ENCODE measurements at regions not wholly inside any gene's neighbourhood (a gene's known extent, or its start where the extent isn't known, plus 50 kb on each side); places are given as distances from the start of the nearest gene placed in this dataset.
"Not testable (repeated sequence)": the region's sequence is repeated elsewhere in the genome, so short reads cannot be mapped to it uniquely, and the experiment has no call there.

DNA sequence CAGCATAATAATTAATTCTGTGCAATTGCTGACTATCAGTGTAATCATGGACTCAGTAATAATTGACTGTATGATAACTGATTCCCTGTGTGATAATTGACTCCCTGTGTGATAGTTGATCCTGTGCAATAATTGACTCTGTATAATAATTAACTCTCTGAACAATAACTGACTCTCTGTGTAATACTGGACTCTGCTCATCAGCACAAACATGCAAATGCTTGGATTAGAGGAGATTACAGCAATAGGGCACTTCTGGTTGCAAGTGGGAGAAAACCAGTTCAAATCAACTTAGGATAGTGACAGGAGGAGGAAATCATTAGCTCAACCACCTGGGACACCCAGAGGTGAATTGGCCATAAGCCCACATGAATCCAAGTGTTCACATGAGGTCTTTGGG, 582.1 kb downstream of the RBFOX1 start:
- DNase-seq, result no peak

DNA sequence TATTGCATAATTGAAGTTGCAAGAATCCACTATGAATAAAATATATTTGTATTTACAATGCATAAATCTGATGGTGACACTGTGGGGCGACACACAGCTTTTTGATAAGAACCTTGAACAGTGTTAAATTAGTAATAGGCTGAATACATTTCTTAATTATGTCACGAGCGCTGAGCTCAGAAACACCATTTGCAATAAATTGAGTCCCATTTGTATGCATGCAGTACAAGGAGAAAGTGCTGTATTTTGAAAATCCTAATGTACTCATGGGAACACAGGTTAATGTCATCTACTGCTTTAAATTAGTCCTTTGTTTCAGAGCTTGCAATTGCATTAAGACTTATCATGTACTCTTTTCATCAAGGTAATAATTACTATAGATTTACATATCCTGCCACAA, 579.5 kb downstream of the RBFOX1 start:
- DNase-seq, result no peak

GRCh38 chr16:7910116-7910515, 577.5 kb downstream of the RBFOX1 start:
- no peak for DNase-seq

- DNase-seq, result no peak
Measured at GRCh38 chr16:7888411-7888810, 555.8 kb downstream of the RBFOX1 start.

GRCh38 chr16:7887316-7887715, 554.7 kb downstream of the RBFOX1 start:
- DNase-seq, result no peak

- no peak for DNase-seq
Measured at GRCh38 chr16:7871979-7872378, 539.3 kb downstream of the RBFOX1 start.

- no peak for DNase-seq
Measured at GRCh38 chr16:7871371-7871770, 538.7 kb downstream of the RBFOX1 start.

DNA sequence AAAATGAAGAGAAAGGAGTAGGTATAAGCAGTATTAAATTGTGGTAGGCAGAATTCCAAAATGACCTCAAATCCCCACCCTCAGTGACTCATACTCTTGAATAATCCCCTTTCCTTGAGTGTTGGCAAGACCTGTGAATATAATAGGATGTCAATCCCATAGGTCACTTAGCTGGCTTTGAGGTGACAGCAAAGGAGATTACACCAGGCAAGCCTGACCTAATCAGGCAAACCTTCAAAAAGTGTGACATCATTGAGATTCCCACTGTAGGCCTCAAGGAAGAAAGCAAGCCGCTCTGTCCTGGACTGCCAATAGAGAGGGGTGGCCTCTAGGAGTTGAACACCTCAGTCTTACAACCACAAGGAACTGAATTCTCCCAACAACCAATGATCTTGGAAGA, 535.2 kb downstream of the RBFOX1 start:
- DNase-seq, result no peak

DNA sequence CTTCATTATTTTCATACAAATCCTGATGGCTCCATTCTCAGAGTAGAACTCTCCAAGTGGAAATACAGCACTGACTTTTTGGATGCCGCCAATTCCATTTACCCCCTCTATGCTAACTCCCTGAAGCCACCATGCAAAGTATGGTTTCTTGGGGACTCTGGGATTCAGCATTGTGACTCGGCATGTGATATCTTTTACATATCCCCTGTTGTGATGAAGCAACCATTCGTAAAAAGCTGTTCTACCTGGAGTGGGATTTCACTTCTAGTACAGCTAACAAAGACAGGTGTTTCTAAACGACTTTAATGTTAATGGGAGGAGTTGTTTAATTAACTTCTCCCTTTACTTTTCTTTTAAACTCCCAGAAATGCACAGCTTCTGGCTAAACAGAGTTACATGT, 533.5 kb downstream of the RBFOX1 start:
- DNase-seq, result no peak

GRCh38 chr16:7865393-7865792, 532.7 kb downstream of the RBFOX1 start:
- DNase-seq, result not testable (repeated sequence)

GRCh38 chr16:7861891-7862582, 529.4 kb downstream of the RBFOX1 start:
- DNase-seq, result no peak

DNA sequence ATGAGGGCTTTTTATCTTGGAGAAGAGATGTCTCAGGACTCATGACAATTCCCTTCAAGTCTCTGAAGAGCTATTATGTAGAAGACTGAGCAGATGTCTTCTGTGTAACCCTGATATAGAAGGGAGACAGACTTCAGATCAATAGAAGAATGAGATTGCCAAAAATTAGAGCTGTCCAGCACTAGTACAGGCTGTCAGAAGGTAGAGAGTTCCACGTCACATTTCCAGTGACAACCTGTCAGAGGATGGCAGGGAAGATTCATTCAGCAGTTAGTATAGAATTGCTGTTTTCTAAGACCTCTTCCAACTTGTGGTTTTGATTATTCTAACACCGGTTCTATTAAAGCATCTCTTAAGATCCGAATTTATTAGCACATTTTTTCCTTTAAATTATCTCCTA, 520.6 kb downstream of the RBFOX1 start:
- no peak for DNase-seq

- no peak for DNase-seq
Measured at GRCh38 chr16:7849841-7850240, 517.2 kb downstream of the RBFOX1 start.

DNA sequence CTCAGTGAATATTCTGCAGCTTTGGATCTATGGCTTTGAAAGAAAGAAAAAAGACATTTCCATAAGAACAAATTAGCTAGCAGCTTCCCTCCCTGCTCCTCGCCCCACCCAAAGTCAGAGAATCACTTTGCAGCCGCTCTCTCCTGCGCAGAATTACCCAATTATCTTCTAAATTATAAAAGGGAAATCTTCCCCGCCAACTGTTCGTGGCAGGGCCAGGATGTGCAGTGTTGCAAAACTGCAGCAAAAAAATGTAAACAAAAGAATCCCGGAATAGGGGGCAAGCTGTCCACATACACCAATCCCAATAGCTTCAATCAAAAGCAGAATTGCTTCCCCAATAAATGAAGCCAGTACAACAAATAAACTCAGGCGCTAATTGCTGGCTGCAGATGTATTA, 510.6 kb downstream of the RBFOX1 start:
- no peak for DNase-seq

GRCh38 chr16:7839568-7839967, 506.9 kb downstream of the RBFOX1 start:
- no peak for DNase-seq

- DNase-seq, result no peak
Measured at GRCh38 chr16:7834771-7835431, 502.3 kb downstream of the RBFOX1 start.

- no peak for DNase-seq
Measured at GRCh38 chr16:7820816-7821215, 488.2 kb downstream of the RBFOX1 start.

- DNase-seq, result no peak
Measured at GRCh38 chr16:7805686-7806396, 473.2 kb downstream of the RBFOX1 start.

DNA sequence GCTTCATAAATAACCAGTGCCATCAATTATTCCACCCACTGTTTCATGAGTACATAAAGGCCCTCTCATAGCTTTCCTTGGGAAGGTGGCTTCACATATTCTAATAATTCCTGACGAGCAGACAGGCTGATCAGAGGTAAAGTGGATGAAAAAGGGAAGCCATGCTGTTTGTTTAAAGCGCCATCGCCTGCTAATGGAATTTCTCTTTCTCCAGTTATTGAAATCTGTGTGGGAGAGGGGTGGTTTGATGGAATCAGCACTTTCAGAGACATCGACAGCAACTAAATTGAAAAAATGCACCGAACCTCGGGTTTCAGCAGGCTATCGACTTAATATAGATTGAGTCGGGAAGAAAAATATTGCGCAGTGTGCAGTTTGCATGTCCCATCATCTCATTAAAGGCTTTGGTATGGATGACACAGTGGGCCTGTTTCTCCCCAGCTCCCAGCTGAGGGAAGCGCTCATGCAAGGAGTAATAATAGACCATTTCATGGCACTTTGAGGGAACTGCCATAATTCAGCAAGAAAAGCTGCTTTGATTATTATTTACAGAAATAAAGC, 472.1 kb downstream of the RBFOX1 start:
- no peak for DNase-seq

DNA sequence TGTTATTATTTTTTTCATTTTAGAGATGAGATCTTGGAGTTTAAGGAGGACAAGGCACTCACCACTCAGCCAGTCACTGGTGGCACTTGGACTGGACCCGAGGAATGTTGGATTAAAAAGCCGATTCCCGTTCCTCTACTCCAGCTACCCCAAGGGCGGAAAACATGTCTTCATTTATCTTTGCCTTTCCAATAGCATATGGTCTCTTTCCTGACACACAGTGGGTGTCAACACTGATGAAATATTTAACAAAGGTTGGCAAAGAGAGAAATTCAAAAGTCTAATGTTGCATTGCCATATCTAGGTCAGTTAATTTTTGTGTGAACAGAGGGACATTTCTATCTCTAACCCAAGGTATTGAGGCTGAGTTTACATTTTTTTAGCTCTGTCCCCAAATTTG, 459.7 kb downstream of the RBFOX1 start:
- DNase-seq, result no peak

- DNase-seq, result no peak
Measured at GRCh38 chr16:7791028-7791590, 458.5 kb downstream of the RBFOX1 start.

- DNase-seq, result no peak
Measured at GRCh38 chr16:7775072-7775488, 442.4 kb downstream of the RBFOX1 start.

DNA sequence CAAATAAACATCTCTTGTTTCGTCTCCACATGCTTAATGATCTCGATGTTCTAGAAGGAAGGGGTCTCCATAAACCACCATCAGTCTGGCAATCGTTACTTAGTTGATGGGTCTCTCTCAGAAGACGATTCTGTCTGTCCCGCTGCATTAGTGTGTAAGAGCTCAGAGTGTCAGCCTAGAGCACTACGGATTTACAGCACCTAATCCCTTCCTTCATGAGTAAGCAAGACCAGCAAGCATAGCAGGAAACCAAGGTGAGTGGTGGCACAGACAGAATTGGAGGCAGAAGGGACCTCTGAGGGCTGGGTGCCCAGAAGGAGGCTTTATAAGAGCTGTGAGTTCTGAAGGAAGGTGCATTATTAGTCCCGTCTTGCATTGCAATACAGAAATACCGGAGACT, 440.1 kb downstream of the RBFOX1 start:
- no peak for DNase-seq

GRCh38 chr16:7769091-7769490, 436.4 kb downstream of the RBFOX1 start:
- not testable (repeated sequence) for DNase-seq
